CD4-positive, alpha-beta T cell treated with Interleukin-4 for 1 hour (primary cell): ENCODE measurements at regions not wholly inside any gene's neighbourhood (a gene's known extent, or its start where the extent isn't known, plus 50 kb on each side); places are given as distances from the start of the nearest gene placed in this dataset.

Experiments used
- DNase-seq, 2 donors: peaks; one replicate each; pipeline ENCODE4 v3.0.0-alpha.2; 2020 to 2022

DNA sequence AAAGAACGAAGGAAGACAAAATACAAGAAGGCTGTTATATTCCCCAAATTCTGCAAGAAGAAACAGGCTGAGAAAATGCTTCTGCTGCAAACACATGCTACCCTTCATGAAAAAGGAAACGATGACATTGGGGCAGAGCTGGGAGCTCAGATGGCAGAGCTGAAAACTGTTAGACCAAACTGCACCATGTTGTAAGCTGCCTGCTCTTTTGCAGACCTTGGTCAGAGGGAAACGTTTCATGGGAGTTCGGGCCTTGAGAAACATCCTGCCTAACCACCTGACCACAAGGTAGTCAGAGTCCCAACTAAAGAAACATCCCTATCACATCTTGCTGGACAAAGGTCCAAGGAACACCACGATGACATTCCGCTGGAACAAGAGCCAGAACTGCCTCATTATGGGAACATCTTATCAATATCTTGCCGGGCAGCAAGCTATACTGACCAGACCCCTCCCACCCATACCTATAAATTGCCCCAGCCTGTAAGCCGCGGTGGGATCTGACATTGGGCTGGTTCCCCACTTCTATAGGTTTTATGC is 110.7 kb upstream of the CTSC start:
- DNase-seq = no peak

- no peak for DNase-seq
Observed at GRCh38 chr11:88447281-88447680, 109.7 kb upstream of the CTSC start.

GRCh38 chr11:88439356-88439755 is 101.8 kb upstream of the CTSC start:
- no peak for DNase-seq

- DNase-seq = no peak
Observed at GRCh38 chr11:88438721-88439120, 101.2 kb upstream of the CTSC start.

- DNase-seq = no peak
Observed at GRCh38 chr11:88435415-88435814, 97.9 kb upstream of the CTSC start.

DNA sequence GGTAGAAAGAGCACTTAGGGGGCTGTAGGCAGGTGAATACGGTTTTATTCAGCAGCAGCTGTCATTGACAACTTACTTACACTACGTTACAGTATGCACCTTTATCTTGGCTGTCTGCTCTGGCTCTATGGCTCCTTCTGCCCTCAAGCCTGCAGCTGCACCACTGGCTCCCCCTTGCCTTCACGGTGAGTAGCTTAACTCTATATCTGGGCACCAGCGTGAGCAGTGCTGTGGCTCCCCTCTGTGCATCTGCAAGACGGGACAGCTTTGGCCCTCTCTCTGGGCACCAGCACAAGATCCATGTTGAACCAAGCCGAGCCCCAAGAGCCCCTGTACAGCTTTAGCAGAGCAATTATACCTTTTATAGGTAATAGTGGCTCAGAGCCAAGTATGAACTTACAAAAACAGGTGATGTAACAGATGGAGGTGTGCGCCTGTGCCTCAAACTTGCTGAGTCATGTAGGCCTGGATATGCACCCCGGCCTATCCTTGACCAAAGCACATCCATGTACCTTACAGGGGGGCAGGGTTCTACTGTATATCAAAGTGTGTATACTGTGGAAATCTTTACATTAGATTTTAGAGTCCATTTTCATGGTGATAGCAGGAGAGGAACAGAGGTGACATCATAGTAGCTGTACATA is 96.9 kb upstream of the CTSC start:
- no peak for DNase-seq

- DNase-seq = no peak
Observed at GRCh38 chr11:88433536-88434230, 96.1 kb upstream of the CTSC start.

GRCh38 chr11:88431675-88432341 is 94.3 kb upstream of the CTSC start:
- no peak for DNase-seq

GRCh38 chr11:88428959-88429358 is 91.4 kb upstream of the CTSC start:
- DNase-seq = no peak

GRCh38 chr11:88427719-88428118 is 90.2 kb upstream of the CTSC start:
- DNase-seq = no peak

DNA sequence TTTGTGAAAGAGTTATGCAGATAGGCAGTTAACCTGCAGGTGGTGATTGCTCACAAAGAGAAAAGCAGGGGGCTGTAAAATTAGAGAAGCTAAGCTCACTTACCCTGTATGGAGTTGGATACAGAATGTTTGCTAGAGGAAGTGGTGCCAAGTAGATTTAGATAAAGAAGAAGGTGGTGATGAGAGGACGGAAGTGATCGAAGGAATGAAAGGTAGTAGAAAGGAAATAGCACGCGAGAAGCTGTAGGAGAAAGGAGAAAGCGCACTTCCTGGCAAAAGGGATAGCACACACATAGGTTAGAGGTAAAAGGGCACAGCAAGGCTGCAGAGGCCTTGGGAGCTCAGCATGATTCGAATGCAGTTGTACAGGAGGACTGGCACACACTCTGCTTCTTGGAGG is 87.3 kb upstream of the CTSC start:
- DNase-seq = no peak

DNA sequence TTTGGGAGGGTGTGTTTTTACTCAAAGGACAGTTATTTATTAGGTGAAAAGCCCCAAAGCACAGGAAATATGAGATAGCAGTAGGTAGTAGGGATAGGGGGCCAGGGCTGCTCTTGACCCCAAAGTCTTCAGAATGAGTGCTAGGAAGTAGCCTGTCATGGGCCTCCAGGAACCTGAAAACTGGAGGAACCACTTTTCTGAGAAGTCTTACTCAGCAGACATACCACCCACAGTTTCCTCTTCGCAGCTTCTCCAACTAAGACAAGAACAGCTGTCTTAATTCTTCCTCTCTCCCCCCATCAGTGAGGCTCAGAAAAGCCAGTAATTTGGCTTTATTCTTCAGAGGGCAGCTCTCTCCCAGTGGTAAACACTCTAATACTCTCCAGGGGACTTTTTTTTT is 84.0 kb upstream of the CTSC start:
- peak; percentile 35 to 42 for DNase-seq

DNA sequence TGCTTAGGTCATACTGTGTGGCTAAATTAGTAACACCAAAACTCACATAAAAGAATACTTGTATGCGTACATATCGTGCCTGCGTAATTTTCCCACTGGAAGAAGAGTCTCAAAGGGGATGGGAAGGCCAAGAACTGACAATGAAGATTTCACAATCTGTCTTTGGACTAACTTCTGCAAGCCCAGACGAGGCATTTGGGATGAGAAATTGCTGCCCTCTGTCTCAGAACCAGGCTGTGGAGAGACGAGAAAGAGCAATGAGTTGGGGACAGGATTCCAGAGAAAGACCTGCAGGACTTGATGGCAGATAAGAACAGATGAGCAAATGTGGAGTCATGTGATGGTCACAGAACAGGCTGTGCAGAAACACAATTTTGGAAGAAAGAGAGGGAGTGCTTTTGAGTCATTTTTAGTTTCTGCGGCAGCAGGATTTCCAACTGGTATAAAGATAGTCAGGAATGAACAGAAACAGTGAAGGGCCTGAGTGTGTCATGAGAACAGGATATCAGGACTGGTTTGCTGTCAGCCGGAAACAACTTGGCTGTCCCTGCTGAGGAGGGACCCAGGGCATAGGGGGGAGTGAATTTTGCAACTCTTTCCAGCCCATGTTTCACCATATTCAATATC is 82.7 kb upstream of the CTSC start:
- DNase-seq = no peak

DNA sequence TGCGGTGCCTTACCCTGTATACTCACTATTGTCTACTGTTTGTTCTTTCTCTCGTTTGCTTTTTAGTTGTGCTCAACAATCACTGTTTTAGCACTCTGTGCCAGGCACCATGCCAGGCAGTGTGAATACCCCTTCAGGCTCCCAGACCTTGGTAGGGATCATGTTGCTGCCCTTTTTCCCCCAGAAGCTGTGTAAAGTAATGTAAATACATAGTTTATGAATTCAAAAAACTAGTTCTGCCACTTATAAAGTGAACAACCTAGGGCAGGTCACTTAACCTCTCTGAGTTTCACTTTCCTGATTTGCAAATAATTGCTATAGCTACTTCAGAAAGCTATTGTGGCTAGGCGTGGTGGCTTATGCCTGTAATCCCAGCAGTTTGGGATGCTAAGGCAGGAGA is 81.0 kb upstream of the CTSC start:
- no peak for DNase-seq

- no peak for DNase-seq
Observed at GRCh38 chr11:88415495-88415894, 78.0 kb upstream of the CTSC start.

DNA sequence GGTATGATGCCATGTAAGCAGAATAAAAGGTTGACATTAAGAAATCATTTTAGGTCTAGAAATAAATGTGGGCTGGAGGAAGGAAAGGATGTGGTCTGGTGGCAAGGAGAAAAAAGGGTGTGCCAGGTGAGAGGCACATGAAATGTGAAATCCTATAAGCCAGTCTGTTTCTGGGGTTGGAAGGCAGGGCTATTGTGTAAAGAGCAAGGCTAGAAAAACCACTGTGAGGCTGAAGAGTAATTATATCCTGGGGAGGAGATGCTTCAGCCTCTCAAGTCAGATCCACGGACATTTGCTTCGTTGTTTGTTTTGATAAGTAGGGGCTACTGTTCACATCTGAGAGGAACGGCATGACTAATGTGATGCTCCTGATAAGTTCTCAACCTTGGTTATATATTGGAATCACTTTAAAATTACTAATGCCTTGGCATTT is 77.5 kb upstream of the CTSC start:
- DNase-seq = peak in 1 of 2 donors; percentile 51

GRCh38 chr11:88414385-88414861 is 76.9 kb upstream of the CTSC start:
- DNase-seq = peak; percentile 32 to 52

GRCh38 chr11:88411265-88411664 is 73.7 kb upstream of the CTSC start:
- no peak for DNase-seq

DNA sequence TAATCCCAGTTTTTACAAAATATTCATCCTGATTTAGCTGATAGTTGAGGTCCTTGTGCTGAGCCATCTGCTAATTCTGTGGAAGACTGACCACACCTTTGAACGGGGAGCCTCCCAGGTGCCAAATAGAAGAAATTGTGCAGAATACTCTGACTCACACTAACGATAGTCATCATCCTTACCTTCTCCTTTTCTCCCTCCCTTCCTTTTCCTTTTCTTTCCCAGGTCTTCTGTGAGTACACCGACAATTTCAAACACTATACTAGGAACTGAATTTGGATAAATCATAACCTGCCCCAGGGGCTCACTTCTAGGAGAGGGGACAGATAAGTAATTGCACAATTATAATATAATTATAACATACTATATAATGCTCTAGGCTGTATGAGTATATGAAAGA is 73.1 kb upstream of the CTSC start:
- no peak for DNase-seq

DNA sequence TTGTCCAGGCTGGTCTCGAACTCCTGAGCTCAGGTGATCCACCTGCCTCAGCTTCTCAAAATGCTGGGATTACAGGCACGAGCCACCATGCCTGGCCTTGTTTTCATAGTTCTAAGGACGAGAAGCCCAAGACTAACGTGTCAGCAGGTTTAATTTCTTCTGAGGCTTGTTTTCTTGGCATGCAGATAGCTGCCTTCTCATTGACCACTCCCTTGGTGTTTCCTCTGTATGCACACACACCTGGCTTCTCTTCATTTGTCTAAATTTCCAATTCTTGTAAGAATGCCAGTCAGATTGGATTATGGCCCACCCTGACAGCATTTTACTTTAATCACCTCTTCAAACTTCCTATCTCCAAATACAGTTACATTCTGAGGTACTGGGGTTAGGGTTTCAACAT is 72.5 kb upstream of the CTSC start:
- no peak for DNase-seq

DNA sequence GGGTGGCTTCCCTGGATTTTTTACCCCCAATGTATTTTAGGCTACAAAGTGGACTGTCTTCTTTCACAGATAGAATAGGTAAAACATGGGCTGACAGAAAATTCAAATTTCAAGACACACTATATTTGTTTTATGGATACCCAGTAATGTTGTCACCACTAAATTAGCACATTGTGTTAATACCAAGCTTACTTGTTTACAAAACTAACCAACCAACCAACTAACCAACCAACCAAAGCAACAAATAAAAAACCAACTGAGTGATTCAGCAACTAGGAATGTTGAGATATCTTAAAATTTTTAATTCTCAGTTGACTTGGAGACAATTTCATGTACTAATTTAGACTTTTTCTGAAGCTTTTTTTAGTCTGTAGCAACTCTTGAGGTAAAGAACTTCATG is 69.3 kb upstream of the CTSC start:
- no peak for DNase-seq

- DNase-seq = no peak
Observed at GRCh38 chr11:88405853-88406252, 68.3 kb upstream of the CTSC start.

- DNase-seq = no peak
Observed at GRCh38 chr11:88404932-88405710, 67.6 kb upstream of the CTSC start.
